DOHH2 (cell line): ENCODE measurements at regions not wholly inside any gene's neighbourhood (a gene's known extent, or its start where the extent isn't known, plus 50 kb on each side); places are given as distances from the start of the nearest gene placed in this dataset.

Source experiments
- H3F3A ChIP-seq: fragments of 200-600 bp; sonication (generic), shearing (Covaris generic); 2 replicates; pipeline ENCODE4 v1.6.0; 2016; ENCODE audit warnings: antibody characterized with exemption, mild to moderate bottlenecking; ENCODE audit not compliant: control insufficient read depth, insufficient read depth
- H3K27ac ChIP-seq: fragments of 200-600 bp; sonication (generic); 2 replicates; pipeline ENCODE4 v1.5.1; 2014; ENCODE audit warnings: low read depth, mild to moderate bottlenecking, low read length, moderate library complexity
- H3K27me3 ChIP-seq: fragments of 200-600 bp; sonication (generic); 2 replicates; pipeline ENCODE4 v1.6.1; 2014; ENCODE audit warnings: mild to moderate bottlenecking, low read length, mixed read lengths; ENCODE audit not compliant: control insufficient read depth
- H3K36me3 ChIP-seq: fragments of 200-600 bp; sonication (generic); 2 replicates; pipeline ENCODE4 v1.6.1; 2014; ENCODE audit warnings: mild to moderate bottlenecking, low read length, moderate library complexity, mixed read lengths; ENCODE audit not compliant: control insufficient read depth
- H3K4me1 ChIP-seq: fragments of 200-600 bp; sonication (generic); 2 replicates; pipeline ENCODE4 v1.6.1; 2014; ENCODE audit warnings: mild to moderate bottlenecking, low read length, mixed read lengths; ENCODE audit not compliant: control insufficient read depth
- H3K4me2 ChIP-seq: fragments of 200-600 bp; sonication (generic); 2 replicates; pipeline ENCODE4 v1.6.0; 2014; ENCODE audit warnings: mild to moderate bottlenecking, low read length, moderate library complexity
- H3K4me3 ChIP-seq: fragments of 200-600 bp; sonication (generic); 2 replicates; pipeline ENCODE4 v1.5.1; 2014; ENCODE audit warnings: mild to moderate bottlenecking, low read length, mixed read lengths
- H3K79me2 ChIP-seq: fragments of 200-600 bp; sonication (generic); 2 replicates; pipeline ENCODE4 v1.6.1; 2014; ENCODE audit warnings: mild to moderate bottlenecking, low read length, mixed read lengths; ENCODE audit not compliant: control insufficient read depth
- H3K9me2 ChIP-seq: fragments of 200-600 bp; sonication (generic); replicated peaks from 2 replicates; pipeline ENCODE4 v1.6.1; 2014; ENCODE audit warnings: mild to moderate bottlenecking, low read length, mixed read lengths; ENCODE audit not compliant: control insufficient read depth
- H3K9me3 ChIP-seq: fragments of 200-600 bp; sonication (generic); 2 replicates; pipeline ENCODE4 v1.6.1; 2014; ENCODE audit warnings: antibody characterized with exemption, low read length, mixed read lengths; ENCODE audit not compliant: control insufficient read depth, insufficient read depth
- H4K20me1 ChIP-seq: fragments of 200-600 bp; sonication (generic); 2 replicates; pipeline ENCODE4 v1.6.0; 2014; ENCODE audit warnings: low read depth, mild to moderate bottlenecking, antibody characterized with exemption, low read length, moderate library complexity; ENCODE audit not compliant: control insufficient read depth, insufficient read depth
- EZH2phosphoT487 ChIP-seq: fragments of 200-600 bp; sonication (generic); IDR thresholded peaks from 2 replicates; pipeline ENCODE4 v1.6.1; 2017; ENCODE audit warnings: borderline replicate concordance, mild to moderate bottlenecking, antibody characterized with exemption, low read length, moderate library complexity, mixed read lengths
- TF ChIP-seq, protein P1 (sequence below): fragments of 200-600 bp; sonication (generic); IDR thresholded peaks from one replicate; pipeline ENCODE4 v1.5.1; 2014; ENCODE audit warnings: antibody characterized with exemption, mild to moderate bottlenecking, low read depth, low read length; ENCODE audit not compliant: poor library complexity, severe bottlenecking

- Histone ChIP-seq H3K9me2 (no peaks in the 10 kb centered on the region), H4K20me1 (no peaks in the 10 kb centered on the region), H3K79me2 (no peaks in the 10 kb centered on the region), H3K4me2 (no peak overlapping the region), H3K9me3 (no peaks in the 10 kb centered on the region), H3K4me3 (no peak overlapping the region), H3K27ac (no peak overlapping the region), H3K27me3 (0 out of 2 replicates have a peak, but pooled peaks cover 2% of the 10 kb centered on the region), H3F3A (no peaks in the 10 kb centered on the region), H3K36me3 (no peaks in the 10 kb centered on the region), H3K4me1 (no peaks in the 10 kb centered on the region)
- TF ChIP-seq, protein P1, sequence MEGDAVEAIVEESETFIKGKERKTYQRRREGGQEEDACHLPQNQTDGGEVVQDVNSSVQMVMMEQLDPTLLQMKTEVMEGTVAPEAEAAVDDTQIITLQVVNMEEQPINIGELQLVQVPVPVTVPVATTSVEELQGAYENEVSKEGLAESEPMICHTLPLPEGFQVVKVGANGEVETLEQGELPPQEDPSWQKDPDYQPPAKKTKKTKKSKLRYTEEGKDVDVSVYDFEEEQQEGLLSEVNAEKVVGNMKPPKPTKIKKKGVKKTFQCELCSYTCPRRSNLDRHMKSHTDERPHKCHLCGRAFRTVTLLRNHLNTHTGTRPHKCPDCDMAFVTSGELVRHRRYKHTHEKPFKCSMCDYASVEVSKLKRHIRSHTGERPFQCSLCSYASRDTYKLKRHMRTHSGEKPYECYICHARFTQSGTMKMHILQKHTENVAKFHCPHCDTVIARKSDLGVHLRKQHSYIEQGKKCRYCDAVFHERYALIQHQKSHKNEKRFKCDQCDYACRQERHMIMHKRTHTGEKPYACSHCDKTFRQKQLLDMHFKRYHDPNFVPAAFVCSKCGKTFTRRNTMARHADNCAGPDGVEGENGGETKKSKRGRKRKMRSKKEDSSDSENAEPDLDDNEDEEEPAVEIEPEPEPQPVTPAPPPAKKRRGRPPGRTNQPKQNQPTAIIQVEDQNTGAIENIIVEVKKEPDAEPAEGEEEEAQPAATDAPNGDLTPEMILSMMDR, result no peak
- no peak for TF ChIP-seq EZH2phosphoT487
Measured at GRCh38 chr7:136046548-136046947, 69.4 kb upstream of the MTPN start.

DNA sequence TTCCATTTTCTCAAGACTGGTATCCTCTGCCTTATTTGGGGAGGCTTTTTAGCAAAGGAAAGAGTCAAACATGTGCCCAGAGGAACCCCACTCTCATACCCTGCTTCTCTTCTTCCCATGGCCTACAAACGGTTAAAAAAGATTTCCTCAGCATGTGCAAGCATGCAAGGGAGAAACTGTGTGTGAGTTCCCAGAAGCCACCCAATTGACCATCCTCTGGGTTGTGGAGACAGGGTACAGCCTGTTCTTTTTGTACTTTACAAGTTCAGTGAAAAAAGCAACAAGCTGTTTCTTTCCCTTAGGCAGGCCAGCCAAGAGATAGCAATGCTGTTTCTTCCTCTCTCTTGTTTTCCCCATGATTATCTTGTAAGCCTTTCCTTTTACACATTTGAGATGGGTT lies 68.8 kb upstream of the MTPN start:
- no peaks in the 10 kb centered on the region for H3K36me3 ChIP-seq
- no peaks in the 10 kb centered on the region for H3F3A ChIP-seq
- H4K20me1 ChIP-seq, result no peaks in the 10 kb centered on the region
- H3K4me1 ChIP-seq, result no peaks in the 10 kb centered on the region
- no peaks in the 10 kb centered on the region for H3K79me2 ChIP-seq
- 0 out of 2 replicates have a peak, but pooled peaks cover 2% of the 10 kb centered on the region for H3K27me3 ChIP-seq
- no peak for TF ChIP-seq EZH2phosphoT487
- TF ChIP-seq, protein P1, result no peak
- no peaks in the 10 kb centered on the region for H3K9me2 ChIP-seq
- H3K9me3 ChIP-seq, result no peaks in the 10 kb centered on the region
- no peak overlapping the region for H3K4me2 ChIP-seq
- H3K27ac ChIP-seq, result no peak overlapping the region
- H3K4me3 ChIP-seq, result no peak overlapping the region

- Histone ChIP-seq H3K4me2 (no peak overlapping the region), H3K4me3 (no peak overlapping the region)
- no peak for TF ChIP-seq EZH2phosphoT487
- TF ChIP-seq, protein P1, result no peak
Measured at GRCh38 chr7:136045181-136045580, 68.0 kb upstream of the MTPN start.

More at GRCh38 chr7:136045181-136045580, 68.0 kb upstream of the MTPN start:
- no peaks in the 10 kb centered on the region for H3K9me3 ChIP-seq
- H3F3A ChIP-seq, result no peaks in the 10 kb centered on the region
- H3K36me3 ChIP-seq, result no peaks in the 10 kb centered on the region
- no peak overlapping the region for H3K27ac ChIP-seq
- H3K79me2 ChIP-seq, result no peaks in the 10 kb centered on the region
- H3K9me2 ChIP-seq, result no peaks in the 10 kb centered on the region
- H3K4me1 ChIP-seq, result no peaks in the 10 kb centered on the region
- H3K27me3 ChIP-seq, result 0 out of 2 replicates have a peak, but pooled peaks cover 2% of the 10 kb centered on the region
- no peaks in the 10 kb centered on the region for H4K20me1 ChIP-seq
